HEK293 (cell line): ENCODE measurements at regions not wholly inside any gene's neighbourhood (a gene's known extent, or its start where the extent isn't known, plus 50 kb on each side); places are given as distances from the start of the nearest gene placed in this dataset.

ENCODE experiments used
- CTCF ChIA-PET: fragments of 350-600 bp; formaldehyde crosslinking; extraction: SDS; loops from one replicate; lab custom pipeline; 2021; ENCODE audit warnings: antibody characterized with exemption; lab: Yijun Ruan, JAX
- POLR2A ChIA-PET: fragments of 300-600 bp; formaldehyde crosslinking; extraction: SDS; loops from one replicate; lab custom pipeline; 2020; ENCODE audit warnings: antibody characterized with exemption, inconsistent platforms; lab: Yijun Ruan, JAX
- H3K27ac ChIP-seq: fragments of 200-500 bp; sonication (Bioruptor generic); 2 replicates; pipeline ENCODE4 v1.5.1; 2014; ENCODE audit warnings: low read depth, low read length, control low read depth, inconsistent platforms; ENCODE audit errors: extremely low read depth
- H3K36me3 ChIP-seq, 2 experiments: fragments of 200-500 bp in 1 of 2; sonication (Bioruptor generic) in 1 of 2; 1 replicate in 1 of 2; 2 replicates in 1 of 2; pipeline ENCODE4 v1.5.1; 2014 to 2017; ENCODE audit warnings: inconsistent platforms in 2 of 2, low read length in 2 of 2; ENCODE audit not compliant: control insufficient read depth in 2 of 2, insufficient read depth in 1 of 2
- H3K4me1 ChIP-seq: fragments of 200-500 bp; sonication (Bioruptor generic); 2 replicates; pipeline ENCODE4 v1.5.1; 2014; ENCODE audit warnings: mild to moderate bottlenecking, low read length, inconsistent platforms; ENCODE audit not compliant: control insufficient read depth, insufficient read depth
- H3K4me3 ChIP-seq: 2 replicates; pipeline ENCODE4 v1.5.1; 2011; ENCODE audit warnings: low read depth, mild to moderate bottlenecking, control low read depth, low read length, moderate library complexity
- H3K9me3 ChIP-seq: fragments of 200-500 bp; sonication (Bioruptor generic); 2 replicates; pipeline ENCODE4 v1.5.1; 2014; ENCODE audit warnings: low read depth, low read length, inconsistent platforms; ENCODE audit not compliant: control insufficient read depth, insufficient read depth
- IKZF3 ChIP-seq: fragments of 450-650 bp; IDR thresholded peaks from 2 replicates; pipeline ENCODE4 v1.5.0; 2018; ENCODE audit warnings: missing biosample characterization, mild to moderate bottlenecking, missing genetic modification characterization, moderate library complexity
- KLF16 ChIP-seq: fragments of 450-650 bp; formaldehyde crosslinking; IDR thresholded peaks from 2 replicates; pipeline ENCODE4 v1.5.1; 2017; ENCODE audit warnings: missing biosample characterization, missing genetic modification characterization
- KLF7 ChIP-seq: fragments of 450-650 bp; formaldehyde crosslinking; IDR thresholded peaks from 2 replicates; pipeline ENCODE4 v1.5.1; 2016; ENCODE audit warnings: missing biosample characterization, missing genetic modification characterization, borderline replicate concordance
- SETDB1 ChIP-seq: IDR thresholded peaks from one replicate; pipeline ENCODE4 v1.6.1; 2017; ENCODE audit warnings: mild to moderate bottlenecking, low read length, moderate library complexity, mixed read lengths; ENCODE audit not compliant: insufficient read length
- ZBTB7A ChIP-seq: fragments of 450-650 bp; formaldehyde crosslinking; IDR thresholded peaks from 2 replicates; pipeline ENCODE4 v1.5.1; 2016; ENCODE audit warnings: low read depth, missing biosample characterization, missing genetic modification characterization
- ZFP69B ChIP-seq: fragments of 450-650 bp; formaldehyde crosslinking; IDR thresholded peaks from 2 replicates; pipeline ENCODE4 v1.5.1; 2016; ENCODE audit warnings: missing biosample characterization, missing genetic modification characterization
- ZNF16 ChIP-seq: fragments of 450-650 bp; formaldehyde crosslinking; IDR thresholded peaks from 2 replicates; pipeline ENCODE4 v1.5.1; 2016; ENCODE audit warnings: low read depth, missing biosample characterization, missing genetic modification characterization
- ZNF335 ChIP-seq: fragments of 450-650 bp; formaldehyde crosslinking; conservative IDR thresholded peaks from 2 replicates; pipeline ENCODE4 v1.5.1; 2016; ENCODE audit warnings: missing biosample characterization, missing genetic modification characterization
- ZNF350 ChIP-seq: fragments of 450-650 bp; formaldehyde crosslinking; IDR thresholded peaks from 2 replicates; pipeline ENCODE4 v1.5.0; 2017; ENCODE audit warnings: missing biosample characterization, mild to moderate bottlenecking, missing genetic modification characterization
- ZNF658 ChIP-seq: fragments of 450-650 bp; formaldehyde crosslinking; IDR thresholded peaks from 2 replicates; pipeline ENCODE4; 2016; ENCODE audit warnings: missing biosample characterization, missing genetic modification characterization
- ZNF776 ChIP-seq: fragments of 450-650 bp; formaldehyde crosslinking; IDR thresholded peaks from 2 replicates; pipeline ENCODE4 v1.5.0; 2017; ENCODE audit warnings: missing biosample characterization, missing genetic modification characterization, borderline replicate concordance
- TF ChIP-seq, protein P1 (sequence below): fragments of 450-650 bp; formaldehyde crosslinking; conservative IDR thresholded peaks from 2 replicates; pipeline ENCODE4 v1.5.1; 2016; ENCODE audit warnings: low read depth, missing biosample characterization, missing genetic modification characterization
- TF ChIP-seq, protein P2 (sequence below): fragments of 450-650 bp; formaldehyde crosslinking; IDR thresholded peaks from 2 replicates; pipeline ENCODE4 v1.5.1; 2016; ENCODE audit warnings: missing biosample characterization, missing genetic modification characterization
- TF ChIP-seq, protein P3 (sequence below): sonication (generic); formaldehyde crosslinking; IDR thresholded peaks from 2 replicates; pipeline ENCODE4 v1.8.1; 2022; ENCODE audit warnings: mild to moderate bottlenecking, moderate library complexity, missing genetic modification reagents
- TF ChIP-seq, protein P4 (sequence below): fragments of 450-650 bp; formaldehyde crosslinking; IDR thresholded peaks from 2 replicates; pipeline ENCODE4 v1.5.1; 2016; ENCODE audit warnings: missing biosample characterization, missing genetic modification characterization
- TF ChIP-seq, protein P5 (sequence below): fragments of 450-650 bp; IDR thresholded peaks from 2 replicates; pipeline ENCODE4 v1.5.1; 2018; ENCODE audit warnings: missing biosample characterization, mild to moderate bottlenecking, missing genetic modification characterization
- TF ChIP-seq, protein P6 (sequence below): IDR thresholded peaks from 2 replicates; pipeline ENCODE4 v1.6.1; 2011; ENCODE audit warnings: mild to moderate bottlenecking, low read depth, low read length, borderline replicate concordance
- TF ChIP-seq, protein P7 (sequence below): fragments of 450-650 bp; formaldehyde crosslinking; optimal IDR thresholded peaks from 2 replicates; pipeline ENCODE3; 2016; ENCODE audit warnings: missing biosample characterization, mild to moderate bottlenecking, missing genetic modification characterization

DNA sequence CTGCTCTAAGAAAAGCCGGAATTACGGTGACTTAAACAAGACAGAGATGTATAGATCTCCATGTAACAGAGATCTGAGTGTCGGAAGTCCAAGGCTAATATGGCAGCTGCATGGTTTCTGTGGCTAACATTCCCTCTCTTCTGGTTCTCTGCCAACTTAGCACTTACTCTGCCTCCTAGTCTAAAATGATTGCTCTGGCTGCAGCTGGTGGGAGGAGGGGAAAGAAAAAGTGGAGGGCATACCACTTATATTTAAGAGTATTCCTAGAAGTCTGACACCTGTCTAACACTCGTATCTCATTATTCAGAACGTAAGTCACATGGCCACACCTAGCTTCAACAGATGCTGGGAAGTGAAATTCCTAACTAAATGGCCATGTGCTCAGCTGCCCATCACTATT lies 551.5 kb upstream of the TLE4 start (continued):
- TF ChIP-seq, protein P1, sequence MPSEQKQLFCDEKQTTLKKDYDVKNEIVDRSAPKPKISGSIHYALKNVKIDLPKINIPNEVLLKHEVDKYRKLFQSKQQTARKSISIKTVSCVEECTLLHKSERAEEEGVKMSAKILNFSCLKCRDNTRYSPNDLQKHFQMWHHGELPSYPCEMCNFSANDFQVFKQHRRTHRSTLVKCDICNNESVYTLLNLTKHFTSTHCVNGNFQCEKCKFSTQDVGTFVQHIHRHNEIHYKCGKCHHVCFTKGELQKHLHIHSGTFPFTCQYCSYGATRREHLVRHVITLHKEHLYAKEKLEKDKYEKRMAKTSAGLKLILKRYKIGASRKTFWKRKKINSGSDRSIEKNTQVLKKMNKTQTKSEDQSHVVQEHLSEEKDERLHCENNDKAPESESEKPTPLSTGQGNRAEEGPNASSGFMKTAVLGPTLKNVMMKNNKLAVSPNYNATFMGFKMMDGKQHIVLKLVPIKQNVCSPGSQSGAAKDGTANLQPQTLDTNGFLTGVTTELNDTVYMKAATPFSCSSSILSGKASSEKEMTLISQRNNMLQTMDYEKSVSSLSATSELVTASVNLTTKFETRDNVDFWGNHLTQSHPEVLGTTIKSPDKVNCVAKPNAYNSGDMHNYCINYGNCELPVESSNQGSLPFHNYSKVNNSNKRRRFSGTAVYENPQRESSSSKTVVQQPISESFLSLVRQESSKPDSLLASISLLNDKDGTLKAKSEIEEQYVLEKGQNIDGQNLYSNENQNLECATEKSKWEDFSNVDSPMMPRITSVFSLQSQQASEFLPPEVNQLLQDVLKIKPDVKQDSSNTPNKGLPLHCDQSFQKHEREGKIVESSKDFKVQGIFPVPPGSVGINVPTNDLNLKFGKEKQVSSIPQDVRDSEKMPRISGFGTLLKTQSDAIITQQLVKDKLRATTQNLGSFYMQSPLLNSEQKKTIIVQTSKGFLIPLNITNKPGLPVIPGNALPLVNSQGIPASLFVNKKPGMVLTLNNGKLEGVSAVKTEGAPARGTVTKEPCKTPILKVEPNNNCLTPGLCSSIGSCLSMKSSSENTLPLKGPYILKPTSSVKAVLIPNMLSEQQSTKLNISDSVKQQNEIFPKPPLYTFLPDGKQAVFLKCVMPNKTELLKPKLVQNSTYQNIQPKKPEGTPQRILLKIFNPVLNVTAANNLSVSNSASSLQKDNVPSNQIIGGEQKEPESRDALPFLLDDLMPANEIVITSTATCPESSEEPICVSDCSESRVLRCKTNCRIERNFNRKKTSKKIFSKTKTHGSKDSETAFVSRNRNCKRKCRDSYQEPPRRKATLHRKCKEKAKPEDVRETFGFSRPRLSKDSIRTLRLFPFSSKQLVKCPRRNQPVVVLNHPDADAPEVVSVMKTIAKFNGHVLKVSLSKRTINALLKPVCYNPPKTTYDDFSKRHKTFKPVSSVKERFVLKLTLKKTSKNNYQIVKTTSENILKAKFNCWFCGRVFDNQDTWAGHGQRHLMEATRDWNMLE (tag by site-specific recombination) = no peak

DNA sequence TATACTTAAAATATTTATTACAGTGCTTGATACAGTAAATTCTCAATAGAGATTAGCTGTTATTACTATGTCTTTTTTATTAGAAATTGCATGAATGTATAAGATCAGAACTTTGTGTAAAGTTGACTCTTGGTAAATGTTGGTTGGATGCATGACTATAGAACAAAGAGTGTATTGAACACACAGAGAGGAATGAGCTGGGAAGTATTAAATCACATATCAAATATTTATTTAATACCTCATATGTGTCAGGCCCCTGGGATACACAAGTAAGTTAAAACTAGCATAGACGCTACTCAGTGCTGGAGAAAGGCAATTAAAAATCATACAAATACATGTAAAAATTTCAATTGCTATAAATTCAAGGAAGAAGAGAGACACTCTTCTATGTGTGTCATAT lies 550.7 kb upstream of the TLE4 start:
- no peaks in the 10 kb centered on the region for H3K4me1 ChIP-seq
- POLR2A ChIA-PET = no interaction called here
- no peak overlapping the region for H3K4me3 ChIP-seq
- H3K9me3 ChIP-seq = no peaks in the 10 kb centered on the region
- CTCF ChIA-PET = interaction anchor here (0.6 kb wide), 1 partner anchor 402 kb away, joined by 5 read pairs; no protein-coding TSS in a partner anchor
- no peak for TF ChIP-seq IKZF3 (tag by site-specific recombination)
- no peak for TF ChIP-seq ZNF350 (tag by site-specific recombination)
- TF ChIP-seq, protein P2, sequence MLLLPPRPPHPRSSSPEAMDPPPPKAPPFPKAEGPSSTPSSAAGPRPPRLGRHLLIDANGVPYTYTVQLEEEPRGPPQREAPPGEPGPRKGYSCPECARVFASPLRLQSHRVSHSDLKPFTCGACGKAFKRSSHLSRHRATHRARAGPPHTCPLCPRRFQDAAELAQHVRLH (tag by site-specific recombination) = no peak
- TF ChIP-seq SETDB1 = no peak
- TF ChIP-seq ZBTB7A (tag by site-specific recombination) = no peak
- TF ChIP-seq, protein P3, sequence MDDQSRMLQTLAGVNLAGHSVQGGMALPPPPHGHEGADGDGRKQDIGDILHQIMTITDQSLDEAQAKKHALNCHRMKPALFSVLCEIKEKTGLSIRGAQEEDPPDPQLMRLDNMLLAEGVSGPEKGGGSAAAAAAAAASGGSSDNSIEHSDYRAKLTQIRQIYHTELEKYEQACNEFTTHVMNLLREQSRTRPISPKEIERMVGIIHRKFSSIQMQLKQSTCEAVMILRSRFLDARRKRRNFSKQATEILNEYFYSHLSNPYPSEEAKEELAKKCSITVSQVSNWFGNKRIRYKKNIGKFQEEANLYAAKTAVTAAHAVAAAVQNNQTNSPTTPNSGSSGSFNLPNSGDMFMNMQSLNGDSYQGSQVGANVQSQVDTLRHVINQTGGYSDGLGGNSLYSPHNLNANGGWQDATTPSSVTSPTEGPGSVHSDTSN = no peak
- TF ChIP-seq, protein P4, sequence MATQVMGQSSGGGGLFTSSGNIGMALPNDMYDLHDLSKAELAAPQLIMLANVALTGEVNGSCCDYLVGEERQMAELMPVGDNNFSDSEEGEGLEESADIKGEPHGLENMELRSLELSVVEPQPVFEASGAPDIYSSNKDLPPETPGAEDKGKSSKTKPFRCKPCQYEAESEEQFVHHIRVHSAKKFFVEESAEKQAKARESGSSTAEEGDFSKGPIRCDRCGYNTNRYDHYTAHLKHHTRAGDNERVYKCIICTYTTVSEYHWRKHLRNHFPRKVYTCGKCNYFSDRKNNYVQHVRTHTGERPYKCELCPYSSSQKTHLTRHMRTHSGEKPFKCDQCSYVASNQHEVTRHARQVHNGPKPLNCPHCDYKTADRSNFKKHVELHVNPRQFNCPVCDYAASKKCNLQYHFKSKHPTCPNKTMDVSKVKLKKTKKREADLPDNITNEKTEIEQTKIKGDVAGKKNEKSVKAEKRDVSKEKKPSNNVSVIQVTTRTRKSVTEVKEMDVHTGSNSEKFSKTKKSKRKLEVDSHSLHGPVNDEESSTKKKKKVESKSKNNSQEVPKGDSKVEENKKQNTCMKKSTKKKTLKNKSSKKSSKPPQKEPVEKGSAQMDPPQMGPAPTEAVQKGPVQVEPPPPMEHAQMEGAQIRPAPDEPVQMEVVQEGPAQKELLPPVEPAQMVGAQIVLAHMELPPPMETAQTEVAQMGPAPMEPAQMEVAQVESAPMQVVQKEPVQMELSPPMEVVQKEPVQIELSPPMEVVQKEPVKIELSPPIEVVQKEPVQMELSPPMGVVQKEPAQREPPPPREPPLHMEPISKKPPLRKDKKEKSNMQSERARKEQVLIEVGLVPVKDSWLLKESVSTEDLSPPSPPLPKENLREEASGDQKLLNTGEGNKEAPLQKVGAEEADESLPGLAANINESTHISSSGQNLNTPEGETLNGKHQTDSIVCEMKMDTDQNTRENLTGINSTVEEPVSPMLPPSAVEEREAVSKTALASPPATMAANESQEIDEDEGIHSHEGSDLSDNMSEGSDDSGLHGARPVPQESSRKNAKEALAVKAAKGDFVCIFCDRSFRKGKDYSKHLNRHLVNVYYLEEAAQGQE = no peak
- H3K27ac ChIP-seq = no peak overlapping the region
- no peaks in the 10 kb centered on the region for H3K36me3 ChIP-seq

DNA sequence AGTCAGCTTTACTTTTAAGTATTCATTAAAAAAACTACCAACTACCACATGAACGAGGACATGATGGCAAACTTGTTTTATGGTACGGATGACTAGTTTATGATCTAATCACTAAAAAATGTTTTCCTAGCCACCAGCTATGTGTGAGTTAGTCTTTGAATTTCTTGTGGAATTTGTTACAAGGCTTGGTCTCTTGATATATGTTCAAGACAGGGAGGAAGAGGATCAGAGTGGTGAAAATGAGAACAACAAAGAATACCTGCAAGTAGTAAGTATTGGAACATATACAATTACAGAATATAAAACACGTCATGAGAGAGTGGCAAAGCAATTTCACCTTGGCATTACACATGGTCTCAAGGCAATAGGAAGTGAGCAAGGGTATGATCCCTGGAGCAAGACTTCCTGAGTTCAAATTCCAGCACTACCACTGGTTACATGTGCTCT lies 548.6 kb upstream of the TLE4 start:
- no peak overlapping the region for H3K27ac ChIP-seq
- H3K36me3 ChIP-seq = no peaks in the 10 kb centered on the region
- no peaks in the 10 kb centered on the region for H3K4me1 ChIP-seq
- H3K4me3 ChIP-seq = no peak overlapping the region
- CTCF ChIA-PET = interaction anchor here (0.8 kb wide), 1 partner anchor 65 kb away, joined by 3 read pairs; no protein-coding TSS in a partner anchor
- no peaks in the 10 kb centered on the region for H3K9me3 ChIP-seq
- POLR2A ChIA-PET = no interaction called here
- TF ChIP-seq KLF7 (no peak), ZNF658 (no peak), ZNF776 (tag by site-specific recombination) (no peak), ZNF335 (no peak), ZNF16 (tag by site-specific recombination) (no peak), KLF16 (tag by site-specific recombination) (no peak), ZFP69B (no peak)
- TF ChIP-seq, protein P5, sequence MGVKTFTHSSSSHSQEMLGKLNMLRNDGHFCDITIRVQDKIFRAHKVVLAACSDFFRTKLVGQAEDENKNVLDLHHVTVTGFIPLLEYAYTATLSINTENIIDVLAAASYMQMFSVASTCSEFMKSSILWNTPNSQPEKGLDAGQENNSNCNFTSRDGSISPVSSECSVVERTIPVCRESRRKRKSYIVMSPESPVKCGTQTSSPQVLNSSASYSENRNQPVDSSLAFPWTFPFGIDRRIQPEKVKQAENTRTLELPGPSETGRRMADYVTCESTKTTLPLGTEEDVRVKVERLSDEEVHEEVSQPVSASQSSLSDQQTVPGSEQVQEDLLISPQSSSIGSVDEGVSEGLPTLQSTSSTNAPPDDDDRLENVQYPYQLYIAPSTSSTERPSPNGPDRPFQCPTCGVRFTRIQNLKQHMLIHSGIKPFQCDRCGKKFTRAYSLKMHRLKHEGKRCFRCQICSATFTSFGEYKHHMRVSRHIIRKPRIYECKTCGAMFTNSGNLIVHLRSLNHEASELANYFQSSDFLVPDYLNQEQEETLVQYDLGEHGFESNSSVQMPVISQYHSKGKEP (tag by site-specific recombination) = no peak
- TF ChIP-seq, protein P2 (tag by site-specific recombination) = no peak
- TF ChIP-seq, protein P6, sequence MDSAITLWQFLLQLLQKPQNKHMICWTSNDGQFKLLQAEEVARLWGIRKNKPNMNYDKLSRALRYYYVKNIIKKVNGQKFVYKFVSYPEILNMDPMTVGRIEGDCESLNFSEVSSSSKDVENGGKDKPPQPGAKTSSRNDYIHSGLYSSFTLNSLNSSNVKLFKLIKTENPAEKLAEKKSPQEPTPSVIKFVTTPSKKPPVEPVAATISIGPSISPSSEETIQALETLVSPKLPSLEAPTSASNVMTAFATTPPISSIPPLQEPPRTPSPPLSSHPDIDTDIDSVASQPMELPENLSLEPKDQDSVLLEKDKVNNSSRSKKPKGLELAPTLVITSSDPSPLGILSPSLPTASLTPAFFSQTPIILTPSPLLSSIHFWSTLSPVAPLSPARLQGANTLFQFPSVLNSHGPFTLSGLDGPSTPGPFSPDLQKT = no peak
- TF ChIP-seq, protein P7, sequence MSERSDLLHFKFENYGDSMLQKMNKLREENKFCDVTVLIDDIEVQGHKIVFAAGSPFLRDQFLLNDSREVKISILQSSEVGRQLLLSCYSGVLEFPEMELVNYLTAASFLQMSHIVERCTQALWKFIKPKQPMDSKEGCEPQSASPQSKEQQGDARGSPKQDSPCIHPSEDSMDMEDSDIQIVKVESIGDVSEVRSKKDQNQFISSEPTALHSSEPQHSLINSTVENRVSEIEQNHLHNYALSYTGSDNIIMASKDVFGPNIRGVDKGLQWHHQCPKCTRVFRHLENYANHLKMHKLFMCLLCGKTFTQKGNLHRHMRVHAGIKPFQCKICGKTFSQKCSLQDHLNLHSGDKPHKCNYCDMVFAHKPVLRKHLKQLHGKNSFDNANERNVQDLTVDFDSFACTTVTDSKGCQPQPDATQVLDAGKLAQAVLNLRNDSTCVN (tag by site-specific recombination) = no peak
